B cell (primary cell): ENCODE measurements at regions not wholly inside any gene's neighbourhood (a gene's known extent, or its start where the extent isn't known, plus 50 kb on each side); places are given as distances from the start of the nearest gene placed in this dataset.

ENCODE experiments used
- ATAC-seq: fragments of 200-7000 bp; cut with Tn5 transposase; one replicate; pipeline ENCODE4 v1.10.0; 2021; ENCODE audit warnings: low read depth, mild to moderate bottlenecking, moderate number of reproducible peaks, moderate library complexity
- CTCF ChIA-PET: fragments of 350-600 bp; sonication (Branson Sonifier 250); formaldehyde crosslinking; loops from one replicate; lab custom pipeline; 2021; ENCODE audit warnings: antibody characterized with exemption, inconsistent platforms; lab: Charles Lee
- POLR2A ChIA-PET: fragments of 350-600 bp; sonication (Branson Sonifier 250); formaldehyde crosslinking; loops from one replicate; lab custom pipeline; 2021; ENCODE audit warnings: antibody characterized with exemption; lab: Charles Lee
- DNase-seq: peaks from one replicate; pipeline ENCODE4 v3.0.0; 2013
- H2AFZ ChIP-seq: 2 replicates; pipeline ENCODE4 v1.6.1; 2012; ENCODE audit warnings: mild to moderate bottlenecking, low read depth, low read length; ENCODE audit not compliant: insufficient read depth, poor library complexity, severe bottlenecking
- H3K27ac ChIP-seq, 2 donors: 1 replicate in 1 of 2; 2 replicates in 1 of 2; pipeline ENCODE4 v1.5.1; 2012 to 2013; ENCODE audit warnings: low read length in 2 of 2, mild to moderate bottlenecking in 2 of 2, moderate library complexity in 1 of 2
- H3K27me3 ChIP-seq, 4 experiments: fragments of 200-600 bp in 1 of 4; sonication (generic) in 1 of 4; replicated peaks in 1 of 4; 1 replicate in 2 of 4; 2 replicates in 2 of 4; pipeline versions ENCODE4 v1.6.1 to v1.7.0; 2013 to 2016; ENCODE audit warnings: low read length in 3 of 4, mild to moderate bottlenecking in 2 of 4, mixed read lengths in 1 of 4, moderate library complexity in 1 of 4; ENCODE audit not compliant: insufficient read depth in 4 of 4, control insufficient read depth in 3 of 4; ENCODE audit errors: control extremely low read depth in 1 of 4
- H3K36me3 ChIP-seq, 2 experiments: replicated peaks in 1 of 2; 1 replicate in 1 of 2; 2 replicates in 1 of 2; pipeline versions ENCODE4 v1.6.1 to v1.7.1; 2013; ENCODE audit warnings: low read length in 1 of 2; ENCODE audit not compliant: insufficient read depth in 2 of 2, control insufficient read depth in 1 of 2; ENCODE audit errors: control extremely low read depth in 1 of 2, extremely low read depth in 1 of 2
- H3K4me1 ChIP-seq, 2 donors: fragments of 200-600 bp in 1 of 2; sonication (generic) in 1 of 2; 1 replicate in 1 of 2; 2 replicates in 1 of 2; pipeline versions ENCODE4 v1.5.1 to v1.6.1; 2013 to 2017; ENCODE audit warnings: low read length in 2 of 2; ENCODE audit not compliant: control insufficient read depth in 2 of 2, insufficient read depth in 2 of 2
- H3K4me2 ChIP-seq: replicated peaks from 2 replicates; pipeline ENCODE3; 2012; ENCODE audit warnings: mild to moderate bottlenecking, low read depth, low read length; ENCODE audit not compliant: poor library complexity, severe bottlenecking
- H3K4me3 ChIP-seq, 5 experiments: fragments of 200-600 bp in 1 of 5; sonication (generic) in 1 of 5; 1 replicate in 3 of 5; 2 replicates in 2 of 5; pipeline versions ENCODE4 v1.5.1 to v1.7.0; 2011 to 2016; ENCODE audit warnings: low read length in 4 of 5, mild to moderate bottlenecking in 4 of 5, low read depth in 2 of 5, control low read depth in 1 of 5, moderate library complexity in 1 of 5; ENCODE audit not compliant: insufficient read depth in 1 of 5; ENCODE audit errors: control extremely low read depth in 1 of 5, extremely low read depth in 1 of 5
- H3K79me2 ChIP-seq: fragments of 200-600 bp; sonication (generic); one replicate; pipeline ENCODE4 v1.6.0; 2016; ENCODE audit warnings: low read length; ENCODE audit not compliant: control insufficient read depth, insufficient read depth
- H3K9ac ChIP-seq: fragments of 200-600 bp; sonication (generic); 2 replicates; pipeline ENCODE4 v1.6.1; 2017; ENCODE audit warnings: mild to moderate bottlenecking, low read length, moderate library complexity
- H3K9me3 ChIP-seq, 3 donors: one replicate each; pipeline versions ENCODE4 v1.6.1 to v1.7.1; 2013; ENCODE audit warnings: low read length in 2 of 3; ENCODE audit not compliant: control insufficient read depth in 2 of 3, insufficient read depth in 1 of 3; ENCODE audit errors: control extremely low read depth in 1 of 3
- H4K20me1 ChIP-seq: 2 replicates; pipeline ENCODE4 v1.6.0; 2012; ENCODE audit warnings: mild to moderate bottlenecking, low read length; ENCODE audit not compliant: insufficient read depth, control insufficient read depth, poor library complexity, severe bottlenecking
- H3K27ac Mint-ChIP-seq: one replicate; pipeline ENCODE4 v1.8.0; 2021; ENCODE audit warnings: mixed read lengths
- H3K27me3 Mint-ChIP-seq: one replicate; pipeline ENCODE4 v1.8.0; 2021; ENCODE audit warnings: mixed read lengths
- H3K4me1 Mint-ChIP-seq: one replicate; pipeline ENCODE4 v1.8.0; 2021; ENCODE audit warnings: mixed read lengths
- H3K4me3 Mint-ChIP-seq: one replicate; pipeline ENCODE4 v1.8.0; 2021; ENCODE audit warnings: mixed read lengths
- H3K9me3 Mint-ChIP-seq: one replicate; pipeline ENCODE4 v1.8.0; 2022; ENCODE audit warnings: mixed read lengths; ENCODE audit not compliant: insufficient read depth
- CTCF ChIP-seq: fragments of 200-600 bp; IDR thresholded peaks from one replicate; pipeline ENCODE4 v1.8.0; 2022; ENCODE audit warnings: antibody characterized with exemption, mild to moderate bottlenecking
- EZH2 ChIP-seq: IDR thresholded peaks from 2 replicates; pipeline ENCODE4 v1.6.1; 2012; ENCODE audit warnings: borderline replicate concordance, low read depth, mild to moderate bottlenecking, moderate library complexity, low read length; ENCODE audit not compliant: insufficient read depth, poor library complexity, severe bottlenecking
- WGBS: methylation state at CpG from one replicate; pipeline ENCODE4 v1.1.5; 2013; ENCODE audit warnings: missing lambda C conversion rate; ENCODE audit not compliant: insufficient coverage; 5-methylcytosine and 5-hydroxymethylcytosine counted together
- intact Hi-C: fragments of 100-400 bp; cut with micrococcal nuclease; formaldehyde crosslinking; loops from one replicate; pipeline ENCODE4 v1.10.0; 2022

GRCh38 chr6:14573267-14573666 lies 455.7 kb downstream of the CD83 start:
- H3K79me2 ChIP-seq = no peaks in the 10 kb centered on the region
- no peak overlapping the region for H3K4me3 ChIP-seq
- Mint-ChIP-seq H3K9me3 (peaks cover 4% of the 10 kb centered on the region), H3K4me3 (peak overlapping the region; percentile 31), H3K4me1 (peaks cover 38% of the 10 kb centered on the region), H3K27me3 (no peaks in the 10 kb centered on the region), H3K27ac (no peak overlapping the region)
- TF ChIP-seq CTCF (no peak), EZH2 (no peak)
- ChIA-PET POLR2A (interaction anchor here (1.0 kb wide), 1 partner anchor 298 kb away, joined by 3 read pairs; no protein-coding TSS in a partner anchor), CTCF (no interaction called here)
- peak overlapping the region; percentile 28 to 30 for H3K27ac ChIP-seq
- peaks cover 0 to 6% (median 0%) of the 10 kb centered on the region in 3 donors for H3K9me3 ChIP-seq
- H3K27me3 ChIP-seq = no peaks in the 10 kb centered on the region
- intact Hi-C loops = no loop called here
- H2AFZ ChIP-seq = peak overlapping the region; percentile 45
- peak overlapping the region; percentile 10 for H3K9ac ChIP-seq
- no peaks in the 10 kb centered on the region for H4K20me1 ChIP-seq
- peak; percentile 62 for ATAC-seq
- H3K4me1 ChIP-seq = peaks cover 21 to 22% of the 10 kb centered on the region in 2 donors
- H3K4me2 ChIP-seq = peak overlapping the region; percentile 51
- H3K36me3 ChIP-seq = no peaks in the 10 kb centered on the region
- peak; percentile 25 for DNase-seq
- no CpG with 5 or more reads among the region's 3 CpGs for WGBS

GRCh38 chr6:14573703-14574290 lies 456.2 kb downstream of the CD83 start:
- ChIA-PET CTCF (no interaction called here), POLR2A (interaction anchor here (1.0 kb wide), 1 partner anchor 299 kb away, joined by 3 read pairs; no protein-coding TSS in a partner anchor)
- H3K9ac ChIP-seq = peak overlapping the region; percentile 10
- DNase-seq (peak; percentile 19), ATAC-seq (no peak)
- H3K4me3 ChIP-seq = no peak overlapping the region
- no CpG with 5 or more reads among the region's 2 CpGs for WGBS
- H3K4me2 ChIP-seq = peak overlapping the region; percentile 51
- H4K20me1 ChIP-seq = no peaks in the 10 kb centered on the region
- peak overlapping the region; percentile 28 to 30 for H3K27ac ChIP-seq
- peak overlapping the region; percentile 45 for H2AFZ ChIP-seq
- peaks cover 0 to 6% (median 0%) of the 10 kb centered on the region in 3 donors for H3K9me3 ChIP-seq
- H3K4me3 Mint-ChIP-seq = peak overlapping the region; percentile 31
- intact Hi-C loops = no loop called here
- no peak overlapping the region for H3K27ac Mint-ChIP-seq
- TF ChIP-seq CTCF (no peak), EZH2 (no peak)
- no peaks in the 10 kb centered on the region for H3K27me3 Mint-ChIP-seq
- H3K4me1 ChIP-seq = peaks cover 23 to 25% of the 10 kb centered on the region in 2 donors
- no peaks in the 10 kb centered on the region for H3K79me2 ChIP-seq
- H3K9me3 Mint-ChIP-seq = peaks cover 4% of the 10 kb centered on the region
- H3K4me1 Mint-ChIP-seq = peaks cover 40% of the 10 kb centered on the region
- no peaks in the 10 kb centered on the region for H3K27me3 ChIP-seq
- H3K36me3 ChIP-seq = no peaks in the 10 kb centered on the region
